HCT116 (cell line): ENCODE measurements at regions not wholly inside any gene's neighbourhood (a gene's known extent, or its start where the extent isn't known, plus 50 kb on each side); places are given as distances from the start of the nearest gene placed in this dataset.

Experiments
- ATAC-seq: fragments of 200-7000 bp; cut with Tn5 transposase; 2 replicates; pipeline ENCODE4 v1.9.1; 2020; ENCODE audit warnings: mild to moderate bottlenecking, moderate library complexity
- BruUV-seq: library from RNA; stranded (reverse); fragments of 400-500 nt; replicated peaks from 2 replicates; lab custom pipeline; 2021; lab: Mats Ljungman, UMichigan
- CTCF ChIA-PET: fragments of 300-600 bp; sonication (Branson Sonifier 250); formaldehyde crosslinking; loops from one replicate; lab custom pipeline; 2021; ENCODE audit warnings: antibody characterized with exemption; lab: Charles Lee
- POLR2A ChIA-PET: fragments of 300-600, 350-600 bp; sonication (Branson Sonifier 250); formaldehyde crosslinking; loops from one replicate; lab custom pipeline; 2021; ENCODE audit warnings: antibody characterized with exemption; lab: Charles Lee
- RAD21 ChIA-PET, 2 experiments: fragments of 300-600 bp; sonication (Branson Sonifier 250); formaldehyde crosslinking; loops; one replicate each; lab custom pipeline; 2023; ENCODE audit warnings: low total read pairs in 2 of 2; ENCODE audit not compliant: uncharacterized antibody in 2 of 2, unreplicated experiment in 2 of 2, low non-redundant PET in 1 of 2; lab: Charles Lee
- DNase-seq: peaks from one replicate; pipeline ENCODE4 v3.0.0-alpha.2; 2010; ENCODE audit warnings: low read depth, low spot score
- H2AFZ ChIP-seq: fragments of 200-600 bp; shearing (Covaris generic), sonication (generic); 2 replicates; pipeline ENCODE4 v1.6.1; 2017; ENCODE audit warnings: low read depth, mixed run types, mixed read lengths, antibody characterized with exemption, low read length; ENCODE audit not compliant: poor library complexity, severe bottlenecking
- H3K27ac ChIP-seq: 2 replicates; pipeline ENCODE4 v1.5.1; 2012; ENCODE audit warnings: low read depth, low read length
- H3K27me3 ChIP-seq: fragments of 200-600 bp; sonication (generic); 2 replicates; pipeline ENCODE4 v1.6.1; 2016; ENCODE audit warnings: mixed run types, low read length, mixed read lengths; ENCODE audit not compliant: insufficient read depth
- H3K36me3 ChIP-seq, 2 experiments: fragments of 200-500 bp in 1 of 2; fragments of 200-600 bp in 1 of 2; sonication (Bioruptor generic) in 1 of 2; sonication (generic) in 1 of 2; 2 replicates each; pipeline versions ENCODE4 v1.5.1 to v1.6.1; 2014 to 2016; ENCODE audit warnings: low read length in 2 of 2, inconsistent platforms in 1 of 2, mixed read lengths in 1 of 2, mixed run types in 1 of 2; ENCODE audit not compliant: insufficient read depth in 2 of 2, control insufficient read depth in 1 of 2
- H3K4me1 ChIP-seq, 2 experiments: fragments of 200-600 bp in 1 of 2; sonication (generic) in 1 of 2; 2 replicates each; pipeline versions ENCODE4 v1.5.1 to v1.6.1; 2012 to 2017; ENCODE audit warnings: low read length in 2 of 2, inconsistent platforms in 1 of 2, mild to moderate bottlenecking in 1 of 2, mixed read lengths in 1 of 2, mixed run types in 1 of 2, moderate library complexity in 1 of 2; ENCODE audit not compliant: insufficient read depth in 2 of 2, control insufficient read depth in 1 of 2
- H3K4me2 ChIP-seq: fragments of 200-600 bp; sonication (generic); 2 replicates; pipeline ENCODE4 v1.6.1; 2017; ENCODE audit warnings: mixed run types, low read length, mixed read lengths
- H3K4me3 ChIP-seq, 2 experiments: fragments of 200-600 bp in 1 of 2; sonication (generic) in 1 of 2; replicated peaks in 1 of 2; 2 replicates each; pipeline ENCODE4 v1.5.1; 2011 to 2016; ENCODE audit warnings: low read length in 2 of 2, control low read depth in 1 of 2, low read depth in 1 of 2, mild to moderate bottlenecking in 1 of 2, mixed read lengths in 1 of 2, mixed run types in 1 of 2
- H3K79me2 ChIP-seq: fragments of 200-600 bp; sonication (generic); 2 replicates; pipeline ENCODE4 v1.6.1; 2017; ENCODE audit warnings: mild to moderate bottlenecking, mixed run types, low read length, moderate library complexity, mixed read lengths; ENCODE audit not compliant: insufficient read depth
- H3K9ac ChIP-seq: fragments of 200-600 bp; sonication (generic); 2 replicates; pipeline ENCODE4 v1.6.1; 2016; ENCODE audit warnings: low read length, mixed read lengths
- H3K9me2 ChIP-seq: fragments of 200-600 bp; sonication (generic), shearing (Covaris generic); 2 replicates; pipeline ENCODE4 v1.6.1; 2017; ENCODE audit warnings: mixed run types, mild to moderate bottlenecking, moderate library complexity; ENCODE audit not compliant: insufficient read depth
- H3K9me3 ChIP-seq, 2 experiments: fragments of 200-500 bp in 1 of 2; fragments of 200-600 bp in 1 of 2; sonication (Bioruptor generic) in 1 of 2; sonication (generic) in 1 of 2; 2 replicates each; pipeline ENCODE4 v1.6.1; 2014 to 2017; ENCODE audit warnings: low read length in 2 of 2, mixed read lengths in 2 of 2, inconsistent platforms in 1 of 2, low read depth in 1 of 2, mild to moderate bottlenecking in 1 of 2, mixed run types in 1 of 2, moderate library complexity in 1 of 2; ENCODE audit not compliant: control insufficient read depth in 1 of 2, insufficient read depth in 1 of 2
- H4K20me1 ChIP-seq: fragments of 200-600 bp; sonication (generic), shearing (Covaris generic); 2 replicates; pipeline ENCODE4 v1.6.1; 2017; ENCODE audit warnings: mixed run types, mild to moderate bottlenecking, moderate library complexity; ENCODE audit not compliant: insufficient read depth
- CTCF ChIP-seq, 3 experiments: fragments of 200-600 bp in 1 of 3; sonication (generic) in 1 of 3; IDR thresholded peaks in 2 of 3; conservative IDR thresholded peaks in 1 of 3; 2 replicates each; pipeline ENCODE4 v1.5.1; 2012 to 2017; ENCODE audit warnings: low read depth in 2 of 3, low read length in 2 of 3, antibody characterized with exemption in 1 of 3, borderline replicate concordance in 1 of 3, control low read depth in 1 of 3, mild to moderate bottlenecking in 1 of 3, mixed read lengths in 1 of 3, mixed run types in 1 of 3, moderate library complexity in 1 of 3; ENCODE audit not compliant: insufficient read depth in 1 of 3
- EZH2 ChIP-seq: fragments of 200-600 bp; sonication (generic); IDR thresholded peaks from 2 replicates; pipeline ENCODE4 v1.6.1; 2017; ENCODE audit warnings: antibody characterized with exemption, mixed run types
- FOSL1 ChIP-seq: IDR thresholded peaks from 2 replicates; pipeline ENCODE4 v1.6.1; 2012; ENCODE audit warnings: low read depth
- JUND ChIP-seq: IDR thresholded peaks from 2 replicates; pipeline ENCODE4 v1.6.1; 2012
- POLR2A ChIP-seq: IDR thresholded peaks from 2 replicates; pipeline ENCODE4 v1.7.0; 2011; ENCODE audit warnings: borderline replicate concordance; ENCODE audit not compliant: insufficient read depth, insufficient read length; ENCODE audit errors: extremely low read depth
- POLR2AphosphoS5 ChIP-seq: IDR thresholded peaks from 2 replicates; pipeline ENCODE4 v1.6.1; 2011; ENCODE audit warnings: mild to moderate bottlenecking, low read depth, low read length, moderate library complexity
- RAD21 ChIP-seq: IDR thresholded peaks from 2 replicates; pipeline ENCODE4 v1.6.1; 2012; ENCODE audit warnings: low read depth, mild to moderate bottlenecking
- SIN3A ChIP-seq: IDR thresholded peaks from 2 replicates; pipeline ENCODE4 v1.6.1; 2012; ENCODE audit warnings: low read depth
- SRF ChIP-seq: IDR thresholded peaks from 2 replicates; pipeline ENCODE4 v1.6.1; 2012; ENCODE audit warnings: low read depth
- intact Hi-C: fragments of 100-400 bp; cut with micrococcal nuclease; formaldehyde crosslinking; loops from 2 replicates; pipeline ENCODE4 v1.10.0; 2022
- TF ChIP-seq, protein P1 (sequence below): IDR thresholded peaks from 2 replicates; pipeline ENCODE4 v1.6.1; 2012; ENCODE audit warnings: low read depth
- TF ChIP-seq, protein P2 (sequence below): IDR thresholded peaks from 2 replicates; pipeline ENCODE4 v1.6.1; 2012
- TF ChIP-seq, protein P3 (sequence below): IDR thresholded peaks from 2 replicates; pipeline ENCODE4 v1.6.1; 2011; ENCODE audit warnings: mild to moderate bottlenecking, low read length, moderate library complexity; ENCODE audit not compliant: insufficient replicate concordance; ENCODE audit errors: extremely low read depth

- TF ChIP-seq, protein P1, sequence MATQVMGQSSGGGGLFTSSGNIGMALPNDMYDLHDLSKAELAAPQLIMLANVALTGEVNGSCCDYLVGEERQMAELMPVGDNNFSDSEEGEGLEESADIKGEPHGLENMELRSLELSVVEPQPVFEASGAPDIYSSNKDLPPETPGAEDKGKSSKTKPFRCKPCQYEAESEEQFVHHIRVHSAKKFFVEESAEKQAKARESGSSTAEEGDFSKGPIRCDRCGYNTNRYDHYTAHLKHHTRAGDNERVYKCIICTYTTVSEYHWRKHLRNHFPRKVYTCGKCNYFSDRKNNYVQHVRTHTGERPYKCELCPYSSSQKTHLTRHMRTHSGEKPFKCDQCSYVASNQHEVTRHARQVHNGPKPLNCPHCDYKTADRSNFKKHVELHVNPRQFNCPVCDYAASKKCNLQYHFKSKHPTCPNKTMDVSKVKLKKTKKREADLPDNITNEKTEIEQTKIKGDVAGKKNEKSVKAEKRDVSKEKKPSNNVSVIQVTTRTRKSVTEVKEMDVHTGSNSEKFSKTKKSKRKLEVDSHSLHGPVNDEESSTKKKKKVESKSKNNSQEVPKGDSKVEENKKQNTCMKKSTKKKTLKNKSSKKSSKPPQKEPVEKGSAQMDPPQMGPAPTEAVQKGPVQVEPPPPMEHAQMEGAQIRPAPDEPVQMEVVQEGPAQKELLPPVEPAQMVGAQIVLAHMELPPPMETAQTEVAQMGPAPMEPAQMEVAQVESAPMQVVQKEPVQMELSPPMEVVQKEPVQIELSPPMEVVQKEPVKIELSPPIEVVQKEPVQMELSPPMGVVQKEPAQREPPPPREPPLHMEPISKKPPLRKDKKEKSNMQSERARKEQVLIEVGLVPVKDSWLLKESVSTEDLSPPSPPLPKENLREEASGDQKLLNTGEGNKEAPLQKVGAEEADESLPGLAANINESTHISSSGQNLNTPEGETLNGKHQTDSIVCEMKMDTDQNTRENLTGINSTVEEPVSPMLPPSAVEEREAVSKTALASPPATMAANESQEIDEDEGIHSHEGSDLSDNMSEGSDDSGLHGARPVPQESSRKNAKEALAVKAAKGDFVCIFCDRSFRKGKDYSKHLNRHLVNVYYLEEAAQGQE: no peak
Observed at GRCh38 chr4:64105903-64106302, 303.3 kb downstream of the TECRL start (continued).

- H3K27me3 ChIP-seq: no peaks in the 10 kb centered on the region
- CTCF ChIA-PET: no interaction called here
- H4K20me1 ChIP-seq: no peaks in the 10 kb centered on the region
- no peak for DNase-seq
- BruUV-seq: no TSS peak
- RAD21 ChIA-PET: no interaction called here
- H3K27ac ChIP-seq: no peak overlapping the region
- H3K4me3 ChIP-seq: no peak overlapping the region
- ATAC-seq: no peak
- no peak overlapping the region for H2AFZ ChIP-seq
- H3K36me3 ChIP-seq: no peaks in the 10 kb centered on the region
- H3K79me2 ChIP-seq: no peaks in the 10 kb centered on the region
- POLR2A ChIA-PET: no interaction called here
- intact Hi-C loops: no loop called here
- H3K9me2 ChIP-seq: no peaks in the 10 kb centered on the region
- no peak overlapping the region for H3K4me2 ChIP-seq
- H3K9ac ChIP-seq: no peak overlapping the region
- no peak for TF ChIP-seq FOSL1
- TF ChIP-seq CTCF (IDR thresholded peaks at IDR 0.05 in 2 of 3, conservative IDR thresholded peaks at IDR 0.05 in 1 of 3; ENCODE audit: borderline replicate concordance in 1 of 3, insufficient read depth in 1 of 3, low read depth in 2 of 3, low read length in 2 of 3): no peak
- no peak for TF ChIP-seq SIN3A
- TF ChIP-seq, protein P2, sequence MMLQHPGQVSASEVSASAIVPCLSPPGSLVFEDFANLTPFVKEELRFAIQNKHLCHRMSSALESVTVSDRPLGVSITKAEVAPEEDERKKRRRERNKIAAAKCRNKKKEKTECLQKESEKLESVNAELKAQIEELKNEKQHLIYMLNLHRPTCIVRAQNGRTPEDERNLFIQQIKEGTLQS: no peak
- TF ChIP-seq POLR2AphosphoS5: no peak
- TF ChIP-seq RAD21: no peak
- TF ChIP-seq, protein P3, sequence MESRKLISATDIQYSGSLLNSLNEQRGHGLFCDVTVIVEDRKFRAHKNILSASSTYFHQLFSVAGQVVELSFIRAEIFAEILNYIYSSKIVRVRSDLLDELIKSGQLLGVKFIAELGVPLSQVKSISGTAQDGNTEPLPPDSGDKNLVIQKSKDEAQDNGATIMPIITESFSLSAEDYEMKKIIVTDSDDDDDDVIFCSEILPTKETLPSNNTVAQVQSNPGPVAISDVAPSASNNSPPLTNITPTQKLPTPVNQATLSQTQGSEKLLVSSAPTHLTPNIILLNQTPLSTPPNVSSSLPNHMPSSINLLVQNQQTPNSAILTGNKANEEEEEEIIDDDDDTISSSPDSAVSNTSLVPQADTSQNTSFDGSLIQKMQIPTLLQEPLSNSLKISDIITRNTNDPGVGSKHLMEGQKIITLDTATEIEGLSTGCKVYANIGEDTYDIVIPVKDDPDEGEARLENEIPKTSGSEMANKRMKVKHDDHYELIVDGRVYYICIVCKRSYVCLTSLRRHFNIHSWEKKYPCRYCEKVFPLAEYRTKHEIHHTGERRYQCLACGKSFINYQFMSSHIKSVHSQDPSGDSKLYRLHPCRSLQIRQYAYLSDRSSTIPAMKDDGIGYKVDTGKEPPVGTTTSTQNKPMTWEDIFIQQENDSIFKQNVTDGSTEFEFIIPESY: no peak
- no peak for TF ChIP-seq POLR2A
- no peak for TF ChIP-seq JUND
- TF ChIP-seq EZH2: no peak
- TF ChIP-seq SRF: no peak
- H3K4me1 ChIP-seq: no peaks in the 10 kb centered on the region
- peaks cover 13 to 15% of the 10 kb centered on the region in 2 experiments for H3K9me3 ChIP-seq
Observed at GRCh38 chr4:64095398-64095797, 313.9 kb downstream of the TECRL start.
